Inflammatory macrophage (primary cell): ENCODE measurements at regions not wholly inside any gene's neighbourhood (a gene's known extent, or its start where the extent isn't known, plus 50 kb on each side); places are given as distances from the start of the nearest gene placed in this dataset.

ENCODE experiments used
- DNase-seq, 2 donors: peaks; one replicate each; pipeline ENCODE4 v3.0.0-alpha.2; 2020 to 2022

DNA sequence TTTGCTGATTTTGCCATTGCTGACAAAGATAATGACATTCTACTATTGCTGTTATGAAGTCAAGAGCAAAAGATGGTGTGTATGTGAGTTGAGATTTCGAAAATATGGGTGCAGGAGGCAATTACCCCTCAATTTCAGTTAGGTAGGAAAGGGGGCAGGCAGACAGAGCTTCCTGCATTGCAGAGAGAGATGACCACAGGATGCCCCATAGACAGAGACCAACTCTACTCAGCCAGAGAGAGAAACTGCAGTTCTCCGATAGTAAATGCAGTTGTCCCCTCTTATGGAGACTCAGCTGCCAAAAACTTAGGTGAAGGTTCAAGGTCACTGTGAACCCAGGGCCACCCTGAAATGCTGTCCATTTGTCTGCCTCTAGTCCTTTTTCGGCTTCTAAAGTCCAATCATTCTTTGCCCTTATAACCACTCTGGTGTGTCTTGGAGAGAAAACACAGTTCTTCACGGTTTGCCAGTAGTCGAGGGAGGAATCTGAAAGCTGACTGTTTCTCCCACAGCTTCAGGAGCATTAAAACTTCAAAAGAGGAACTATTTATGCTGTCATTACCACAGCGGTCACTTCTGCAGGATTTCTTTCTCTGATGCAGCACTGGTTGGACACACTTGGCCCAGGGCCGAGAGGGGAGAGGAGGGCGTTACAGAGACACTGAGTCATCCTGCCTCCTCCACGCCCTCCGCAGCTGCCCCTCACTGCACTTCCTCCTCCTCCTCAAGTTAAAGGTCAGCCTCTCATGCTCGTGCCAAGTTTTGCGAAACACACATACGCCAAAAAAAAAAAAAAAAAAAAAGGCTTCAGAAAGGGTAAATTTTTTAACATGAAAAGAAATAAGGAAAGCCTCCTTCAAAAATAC, 264.3 kb downstream of the FOXO1 start:
- peak; percentile 99 for DNase-seq

DNA sequence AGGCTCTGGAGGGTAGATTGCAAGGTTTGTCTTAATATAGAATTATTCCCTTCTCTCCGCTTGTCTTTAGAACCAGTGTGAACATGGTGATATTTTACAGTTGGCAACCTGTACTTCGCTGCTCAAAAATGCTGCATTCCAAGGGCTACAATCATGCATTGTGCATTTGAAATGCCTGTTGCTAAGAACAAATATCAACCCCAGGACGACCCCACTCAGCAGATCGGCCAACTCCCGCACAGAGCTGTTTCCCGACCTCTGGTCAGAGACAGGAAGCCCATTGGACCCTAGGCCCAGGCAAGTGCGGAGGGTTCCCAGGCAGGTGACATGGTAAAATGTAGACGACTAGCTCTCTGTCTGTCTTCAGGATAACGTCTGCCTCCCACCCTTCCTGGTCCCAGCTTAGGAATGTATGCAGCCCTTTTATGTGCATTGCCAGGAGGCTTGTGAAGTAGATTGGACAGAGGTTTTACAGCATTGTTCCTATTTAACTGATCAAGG, 263.5 kb downstream of the FOXO1 start:
- DNase-seq: no peak

- no peak for DNase-seq
Observed at GRCh38 chr13:40403509-40404241, 262.8 kb downstream of the FOXO1 start.

DNA sequence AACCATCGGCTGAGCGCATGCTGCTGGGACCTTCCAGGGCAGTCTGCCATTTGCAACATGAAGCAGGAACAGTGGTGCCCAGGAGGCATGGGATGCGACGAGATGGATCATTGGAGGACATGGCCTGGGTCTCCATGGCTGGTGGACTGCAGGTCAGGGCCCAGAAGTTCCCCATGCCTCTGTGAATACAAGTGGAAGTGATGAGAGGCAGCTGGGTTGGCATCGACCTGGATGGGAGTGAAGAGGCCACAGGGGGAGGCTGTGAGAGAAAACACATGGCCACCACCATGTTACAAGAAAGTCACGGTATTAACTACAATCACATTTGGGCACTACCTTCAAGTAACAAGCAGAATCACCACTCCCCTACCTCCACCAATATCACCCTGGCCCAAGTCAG, 262.0 kb downstream of the FOXO1 start:
- no peak for DNase-seq

- no peak for DNase-seq
Observed at GRCh38 chr13:40404967-40405716, 261.3 kb downstream of the FOXO1 start.

- no peak for DNase-seq
Observed at GRCh38 chr13:40406405-40407120, 259.9 kb downstream of the FOXO1 start.

DNA sequence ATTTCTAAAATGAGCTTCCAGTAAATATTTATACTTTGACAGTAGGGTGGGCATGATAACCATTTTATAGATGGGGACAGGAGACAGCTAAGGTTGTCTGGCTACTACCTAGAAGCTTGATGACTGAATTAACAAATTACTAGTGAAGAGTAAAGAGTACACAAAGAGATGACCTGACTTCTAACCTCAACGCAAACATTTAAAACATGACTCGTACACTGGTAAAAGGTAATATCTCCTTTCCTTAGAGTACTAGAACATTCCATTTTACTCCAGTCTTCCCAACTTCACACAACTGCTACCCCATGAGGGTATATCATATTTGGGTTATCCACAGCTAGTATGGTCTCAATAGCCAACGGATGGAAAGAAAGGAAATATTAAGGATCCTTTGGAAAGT, 258.9 kb downstream of the FOXO1 start:
- DNase-seq: no peak

- peak in 1 of 2 donors; percentile 13 for DNase-seq
Observed at GRCh38 chr13:40408602-40409001, 257.8 kb downstream of the FOXO1 start.

DNA sequence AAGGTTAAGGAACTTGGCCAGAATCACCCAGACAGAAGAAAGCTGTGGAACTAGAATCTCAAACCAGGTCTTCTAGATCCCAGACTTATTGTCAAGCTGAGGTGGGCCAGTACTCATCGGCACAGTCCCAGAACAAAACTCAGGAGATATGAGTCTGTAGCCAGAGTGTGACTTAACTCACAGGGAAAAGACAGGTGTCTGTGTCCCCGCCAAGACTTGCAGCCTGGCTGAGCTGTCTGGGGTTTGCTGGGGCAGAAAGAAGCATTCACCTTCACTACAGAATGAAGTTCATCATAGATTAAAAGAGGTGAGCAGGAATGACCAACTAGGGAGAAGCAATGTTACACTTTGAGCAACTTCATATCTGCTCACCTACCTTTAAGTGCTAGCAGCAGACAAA, 257.2 kb downstream of the FOXO1 start:
- no peak for DNase-seq

GRCh38 chr13:40410315-40410714, 256.1 kb downstream of the FOXO1 start:
- no peak for DNase-seq

GRCh38 chr13:40420160-40420740, 246.2 kb downstream of the FOXO1 start:
- no peak for DNase-seq

- no peak for DNase-seq
Observed at GRCh38 chr13:40422588-40423235, 243.7 kb downstream of the FOXO1 start.

GRCh38 chr13:40428354-40428753, 238.1 kb downstream of the FOXO1 start:
- peak; percentile 73 to 80 for DNase-seq

DNA sequence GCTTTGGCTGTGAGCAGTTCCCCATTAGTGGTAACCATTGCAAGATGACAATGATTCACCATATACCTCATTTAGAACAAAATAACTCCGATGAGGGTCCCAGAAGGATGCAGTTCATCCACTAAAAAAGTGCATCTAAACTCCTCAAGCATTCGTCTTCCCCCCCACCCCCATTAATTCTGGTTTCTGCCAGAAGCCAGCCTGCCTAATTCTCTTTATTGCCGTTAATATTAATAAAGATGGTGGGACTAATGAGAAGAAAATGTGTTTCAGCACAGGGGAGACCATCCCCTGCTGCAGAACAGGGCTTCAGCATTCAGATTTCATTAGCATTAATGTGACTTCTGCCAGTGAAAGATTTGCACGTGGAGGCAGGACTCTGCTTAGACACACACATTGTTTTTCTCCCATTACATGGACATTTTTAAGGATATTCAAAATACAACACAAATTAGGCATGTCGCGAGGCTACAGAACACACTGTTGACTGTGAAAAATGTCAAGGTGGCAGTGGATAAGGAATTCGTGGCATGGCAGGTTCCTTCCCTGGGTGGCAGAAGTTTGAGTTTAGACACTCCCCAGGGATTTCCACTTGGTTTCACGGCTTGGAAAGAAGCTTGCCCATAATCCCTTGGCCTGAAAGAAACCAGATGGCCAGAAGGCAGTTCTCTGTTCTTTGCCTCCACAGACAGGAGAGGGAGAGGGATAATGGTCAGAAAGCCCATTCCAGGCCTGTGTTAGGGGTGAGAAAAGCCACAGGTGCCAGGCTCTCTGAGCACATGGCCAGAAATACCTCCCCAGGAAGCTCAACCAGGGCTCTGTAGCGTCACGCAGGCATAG, 236.5 kb downstream of the FOXO1 start:
- DNase-seq: peak in 1 of 2 donors; percentile 37

GRCh38 chr13:40432018-40432978, 234.1 kb downstream of the FOXO1 start:
- no peak for DNase-seq

DNA sequence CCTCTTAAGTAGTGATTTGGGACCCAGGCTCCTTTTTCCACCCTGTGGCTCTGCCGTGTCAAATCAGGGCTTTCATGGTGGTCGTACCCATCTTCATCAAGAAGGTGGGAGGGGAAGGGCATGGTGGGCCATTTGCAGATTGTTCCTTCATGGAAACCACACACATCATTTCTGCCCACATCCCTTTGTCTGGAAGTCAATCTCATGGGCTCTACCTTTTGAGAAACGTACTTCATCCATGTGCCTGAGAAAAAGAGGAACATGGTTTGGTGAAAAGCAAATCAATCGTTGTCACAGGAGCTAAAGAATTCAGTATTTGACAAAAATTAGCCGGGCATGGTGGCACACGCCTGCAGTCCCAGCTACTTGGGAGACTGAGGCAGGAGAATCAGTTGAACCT, 233.4 kb downstream of the FOXO1 start:
- no peak for DNase-seq

DNA sequence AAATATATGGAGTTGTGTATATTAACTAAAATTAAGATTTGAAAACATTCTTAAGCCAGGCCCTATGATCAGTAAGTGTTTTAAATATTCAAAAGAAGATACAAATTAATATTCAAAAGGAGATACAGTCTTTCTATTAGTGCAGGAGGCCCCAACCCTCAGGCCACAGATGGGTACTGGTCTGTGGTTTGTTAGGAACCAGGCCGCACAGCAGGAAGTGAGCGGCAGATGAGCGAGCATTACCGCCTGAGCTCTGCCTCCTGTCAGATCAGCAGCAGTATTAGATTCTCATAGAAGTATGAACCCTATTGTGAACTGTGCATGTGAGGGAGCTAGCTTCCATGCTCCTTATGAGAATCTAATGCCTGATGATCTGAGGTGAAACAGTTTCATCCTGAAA, 232.9 kb downstream of the FOXO1 start:
- DNase-seq: no peak

GRCh38 chr13:40434516-40435397, 231.7 kb downstream of the FOXO1 start:
- no peak for DNase-seq
